ENCODE measurements at regions not wholly inside any gene's neighbourhood (a gene's known extent, or its start where the extent isn't known, plus 50 kb on each side); places are given as distances from the start of the nearest gene placed in this dataset.

DNA sequence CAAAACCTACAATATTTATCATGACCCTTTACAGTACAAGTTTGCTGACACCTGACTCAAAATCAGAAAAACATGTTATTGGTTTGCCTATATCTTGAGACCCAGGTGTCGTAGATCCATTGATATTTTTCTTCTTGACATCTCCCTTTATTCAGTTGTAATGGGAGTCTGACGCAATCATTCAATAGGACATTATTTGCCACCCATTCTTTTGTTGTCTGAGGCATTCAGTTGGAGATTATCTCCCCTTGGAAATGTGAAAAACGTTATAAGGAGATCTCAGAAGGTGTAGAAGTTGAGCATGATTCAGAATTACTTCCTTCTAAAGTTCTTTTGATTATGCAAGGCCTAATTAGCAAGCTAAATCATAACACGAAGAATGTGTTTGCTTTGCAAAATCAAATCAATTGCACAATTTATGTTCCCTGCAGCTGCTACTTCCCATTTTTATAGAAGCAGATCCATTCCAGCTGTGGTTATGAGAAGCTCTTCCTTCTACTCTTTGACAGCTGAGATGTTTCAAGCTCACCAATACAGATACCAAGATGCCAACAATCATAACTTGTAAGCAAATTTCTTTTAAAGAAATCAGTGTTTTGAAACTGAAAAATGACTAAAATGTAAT lies 228.2 kb upstream of the SYT1 start:
- no peak overlapping the region for H4K8ac ChIP-seq (ENCODE audit: low read length)

DNA sequence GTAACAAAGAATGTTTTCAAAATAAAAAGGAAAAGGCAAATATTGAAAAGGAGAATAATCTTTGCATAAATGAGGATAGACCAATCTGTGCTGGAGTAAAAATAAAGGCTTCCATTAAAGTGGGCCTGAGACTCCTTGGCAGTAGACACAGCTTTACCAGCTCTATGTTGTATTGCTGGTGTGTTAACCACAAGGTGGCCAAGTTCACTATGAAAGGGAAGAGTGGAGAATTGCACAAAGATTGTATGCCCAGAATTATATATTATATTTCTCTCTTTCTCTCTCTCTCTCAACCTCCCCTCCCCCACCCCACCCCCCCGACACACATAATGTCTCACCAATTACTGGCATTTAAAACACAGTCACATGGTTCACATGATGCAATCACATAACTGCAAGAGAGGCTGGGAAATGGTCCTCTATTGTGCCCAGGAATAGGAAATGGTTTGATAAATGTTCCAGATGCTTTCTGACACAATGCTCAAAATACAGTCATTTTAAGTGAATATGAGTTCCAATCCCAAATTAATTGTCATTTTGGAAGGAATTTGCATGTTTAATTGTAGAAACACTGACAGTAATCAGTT lies 222.6 kb upstream of the SYT1 start:
- H2BK5ac ChIP-seq (ENCODE audit: low read depth, low read length, poor library complexity, severe bottlenecking), result no peak overlapping the region
- no peak overlapping the region for H3K23ac ChIP-seq (ENCODE audit: low read length in 2 of 2)
- no peak overlapping the region for H4K91ac ChIP-seq (ENCODE audit: low read length)
- no peak overlapping the region for H3K9ac ChIP-seq (ENCODE audit: low read length)
- H3K9me3 ChIP-seq (ENCODE audit: control insufficient read depth, low read length), result no peaks in the 10 kb centered on the region
- H2BK15ac ChIP-seq (ENCODE audit: low read depth, poor library complexity, severe bottlenecking), result no peak overlapping the region
- H3K4me2 ChIP-seq (ENCODE audit: low read length, poor library complexity, severe bottlenecking), result no peak overlapping the region
- no peak overlapping the region for H3K14ac ChIP-seq (ENCODE audit: low read length in 2 of 2)
- H3K4me3 ChIP-seq (ENCODE audit: insufficient read depth in 1 of 2, low read depth in 1 of 2, low read length in 2 of 2), result no peak overlapping the region
- H3K4me1 ChIP-seq (ENCODE audit: control insufficient read depth, insufficient read depth, low read depth, low read length), result no peaks in the 10 kb centered on the region
- H2AK5ac ChIP-seq (ENCODE audit: low read length, severe bottlenecking), result no peak overlapping the region
- no peaks in the 10 kb centered on the region for H3K36me3 ChIP-seq (ENCODE audit: control insufficient read depth in 1 of 2, insufficient read depth in 2 of 2, low read depth in 1 of 2, low read length in 2 of 2)
- 100% methylated on average over 1 of the region's 1 CpG for WGBS
- no peak overlapping the region for H4K8ac ChIP-seq (ENCODE audit: low read length)
- no peak overlapping the region for H2BK12ac ChIP-seq (ENCODE audit: low read length in 2 of 2)
- H3K79me1 ChIP-seq (replicated peaks; ENCODE audit: low read length, poor library complexity, severe bottlenecking), result no peaks in the 10 kb centered on the region
- no peak overlapping the region for H2AFZ ChIP-seq (ENCODE audit: low read depth, low read length)
- H3K18ac ChIP-seq (ENCODE audit: low read depth in 1 of 2, low read length in 2 of 2), result no peak overlapping the region
- no peak for DNase-seq
- no peaks in the 10 kb centered on the region for H3K27me3 ChIP-seq (ENCODE audit: control insufficient read depth in 1 of 2, insufficient read depth in 1 of 2, low read length in 2 of 2)
- H2BK120ac ChIP-seq (ENCODE audit: low read depth, low read length), result no peak overlapping the region
- H3K4ac ChIP-seq (ENCODE audit: low read depth in 1 of 2, low read length in 2 of 2), result no peak overlapping the region
- H3K27ac ChIP-seq (ENCODE audit: low read length, poor library complexity, severe bottlenecking), result no peak overlapping the region

More for the DNA sequence above, 228.2 kb upstream of the SYT1 start:
- Histone ChIP-seq H3K79me1 (replicated peaks; ENCODE audit: low read length, poor library complexity, severe bottlenecking) (no peaks in the 10 kb centered on the region), H2BK120ac (ENCODE audit: low read depth, low read length) (no peak overlapping the region), H2AFZ (ENCODE audit: low read depth, low read length) (no peak overlapping the region), H3K27me3 (ENCODE audit: control insufficient read depth in 1 of 2, insufficient read depth in 1 of 2, low read length in 2 of 2) (no peaks in the 10 kb centered on the region), H2BK5ac (ENCODE audit: low read depth, low read length, poor library complexity, severe bottlenecking) (no peak overlapping the region), H3K23ac (ENCODE audit: low read length in 2 of 2) (no peak overlapping the region), H3K27ac (ENCODE audit: low read length, poor library complexity, severe bottlenecking) (no peak overlapping the region), H4K91ac (ENCODE audit: low read length) (no peak overlapping the region), H2AK5ac (ENCODE audit: low read length, severe bottlenecking) (no peak overlapping the region), H3K4me1 (ENCODE audit: control insufficient read depth, insufficient read depth, low read depth, low read length) (no peaks in the 10 kb centered on the region), H2BK15ac (ENCODE audit: low read depth, poor library complexity, severe bottlenecking) (no peak overlapping the region), H3K4me3 (ENCODE audit: insufficient read depth in 1 of 2, low read depth in 1 of 2, low read length in 2 of 2) (no peak overlapping the region), H3K4ac (ENCODE audit: low read depth in 1 of 2, low read length in 2 of 2) (no peak overlapping the region), H3K9ac (ENCODE audit: low read length) (no peak overlapping the region), H3K18ac (ENCODE audit: low read depth in 1 of 2, low read length in 2 of 2) (no peak overlapping the region), H3K9me3 (ENCODE audit: control insufficient read depth, low read length) (peaks cover 4% of the 10 kb centered on the region), H2BK12ac (ENCODE audit: low read length in 2 of 2) (no peak overlapping the region), H3K14ac (ENCODE audit: low read length in 2 of 2) (no peak overlapping the region), H3K36me3 (ENCODE audit: control insufficient read depth in 1 of 2, insufficient read depth in 2 of 2, low read depth in 1 of 2, low read length in 2 of 2) (no peaks in the 10 kb centered on the region), H3K4me2 (ENCODE audit: low read length, poor library complexity, severe bottlenecking) (no peak overlapping the region)
- no peak for DNase-seq
- WGBS, result 55% methylated on average over 2 of the region's 4 CpGs

DNA sequence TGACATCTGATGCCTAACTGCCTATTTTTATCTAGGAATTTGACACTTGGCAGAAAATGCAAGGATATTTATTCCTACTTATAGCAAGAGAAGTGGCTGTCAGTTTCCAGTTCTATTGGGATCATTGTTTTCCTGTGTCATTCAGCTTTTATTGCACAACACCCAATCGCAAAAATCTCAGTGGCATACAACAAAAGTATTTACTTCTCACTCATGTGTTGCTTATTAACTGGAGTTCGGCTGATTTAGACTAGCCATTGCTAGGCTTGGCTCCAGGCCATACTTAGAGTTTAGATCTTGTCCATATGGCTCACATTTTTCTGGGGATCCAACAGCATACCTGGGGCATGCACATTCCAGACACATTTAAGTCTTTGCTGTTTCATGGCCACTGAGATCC lies 218.6 kb upstream of the SYT1 start:
- Histone ChIP-seq H3K4me3 (ENCODE audit: insufficient read depth in 1 of 2, low read depth in 1 of 2, low read length in 2 of 2) (no peak overlapping the region), H3K27ac (ENCODE audit: low read length, poor library complexity, severe bottlenecking) (no peak overlapping the region), H3K79me1 (replicated peaks; ENCODE audit: low read length, poor library complexity, severe bottlenecking) (no peaks in the 10 kb centered on the region), H3K23ac (ENCODE audit: low read length in 2 of 2) (no peak overlapping the region), H3K27me3 (ENCODE audit: control insufficient read depth in 1 of 2, insufficient read depth in 1 of 2, low read length in 2 of 2) (no peaks in the 10 kb centered on the region), H2BK15ac (ENCODE audit: low read depth, poor library complexity, severe bottlenecking) (no peak overlapping the region), H4K91ac (ENCODE audit: low read length) (no peak overlapping the region), H2AFZ (ENCODE audit: low read depth, low read length) (no peak overlapping the region), H3K18ac (ENCODE audit: low read depth in 1 of 2, low read length in 2 of 2) (no peak overlapping the region), H2BK12ac (ENCODE audit: low read length in 2 of 2) (no peak overlapping the region), H3K4me2 (ENCODE audit: low read length, poor library complexity, severe bottlenecking) (no peak overlapping the region), H2AK5ac (ENCODE audit: low read length, severe bottlenecking) (no peak overlapping the region), H4K8ac (ENCODE audit: low read length) (no peak overlapping the region), H3K4me1 (ENCODE audit: control insufficient read depth, insufficient read depth, low read depth, low read length) (no peaks in the 10 kb centered on the region), H3K14ac (ENCODE audit: low read length in 2 of 2) (no peak overlapping the region), H3K9me3 (ENCODE audit: control insufficient read depth, low read length) (no peaks in the 10 kb centered on the region), H3K36me3 (ENCODE audit: control insufficient read depth in 1 of 2, insufficient read depth in 2 of 2, low read depth in 1 of 2, low read length in 2 of 2) (no peaks in the 10 kb centered on the region), H2BK120ac (ENCODE audit: low read depth, low read length) (no peak overlapping the region), H2BK5ac (ENCODE audit: low read depth, low read length, poor library complexity, severe bottlenecking) (no peak overlapping the region), H3K4ac (ENCODE audit: low read depth in 1 of 2, low read length in 2 of 2) (no peak overlapping the region), H3K9ac (ENCODE audit: low read length) (no peak overlapping the region)
- 92% methylated on average over 2 of the region's 2 CpGs for WGBS
- DNase-seq, result no peak

DNA sequence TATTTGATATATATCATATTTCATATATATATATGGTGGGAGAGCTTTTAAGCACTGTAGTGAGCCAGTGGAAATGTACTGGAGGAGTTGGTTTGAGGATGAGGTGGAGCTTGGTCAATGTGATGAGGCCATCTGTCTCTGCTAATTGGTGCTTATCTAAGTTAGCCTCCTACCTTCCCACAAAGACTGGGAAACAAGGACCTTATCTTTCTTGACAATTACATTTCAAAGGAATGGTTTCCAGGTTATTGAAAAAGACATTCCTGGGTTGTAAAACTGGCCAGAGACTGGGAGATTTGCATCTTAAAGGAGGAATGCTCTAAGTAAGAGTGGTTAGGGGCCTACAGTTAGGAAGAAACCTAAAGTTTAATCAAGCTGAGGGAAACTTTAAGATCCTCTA lies 212.8 kb upstream of the SYT1 start:
- H3K36me3 ChIP-seq (ENCODE audit: control insufficient read depth in 1 of 2, insufficient read depth in 2 of 2, low read depth in 1 of 2, low read length in 2 of 2), result no peaks in the 10 kb centered on the region
- no peak overlapping the region for H3K27ac ChIP-seq (ENCODE audit: low read length, poor library complexity, severe bottlenecking)
- no peak overlapping the region for H2AFZ ChIP-seq (ENCODE audit: low read depth, low read length)
- no peak overlapping the region for H3K4me3 ChIP-seq (ENCODE audit: insufficient read depth in 1 of 2, low read depth in 1 of 2, low read length in 2 of 2)
- H2BK120ac ChIP-seq (ENCODE audit: low read depth, low read length), result no peak overlapping the region
- DNase-seq, result no peak
- H4K8ac ChIP-seq (ENCODE audit: low read length), result no peak overlapping the region
- H3K4ac ChIP-seq (ENCODE audit: low read depth in 1 of 2, low read length in 2 of 2), result no peak overlapping the region
- no peak overlapping the region for H2BK12ac ChIP-seq (ENCODE audit: low read length in 2 of 2)
- H3K4me2 ChIP-seq (ENCODE audit: low read length, poor library complexity, severe bottlenecking), result no peak overlapping the region
- H3K4me1 ChIP-seq (ENCODE audit: control insufficient read depth, insufficient read depth, low read depth, low read length), result no peaks in the 10 kb centered on the region
- no peak overlapping the region for H2BK5ac ChIP-seq (ENCODE audit: low read depth, low read length, poor library complexity, severe bottlenecking)
- H3K23ac ChIP-seq (ENCODE audit: low read length in 2 of 2), result no peak overlapping the region
- no peak overlapping the region for H3K14ac ChIP-seq (ENCODE audit: low read length in 2 of 2)
- no peak overlapping the region for H4K91ac ChIP-seq (ENCODE audit: low read length)
- no peak overlapping the region for H2BK15ac ChIP-seq (ENCODE audit: low read depth, poor library complexity, severe bottlenecking)
- no peak overlapping the region for H3K9ac ChIP-seq (ENCODE audit: low read length)
- no peak overlapping the region for H3K18ac ChIP-seq (ENCODE audit: low read depth in 1 of 2, low read length in 2 of 2)
- no peak overlapping the region for H2AK5ac ChIP-seq (ENCODE audit: low read length, severe bottlenecking)
- H3K79me1 ChIP-seq (replicated peaks; ENCODE audit: low read length, poor library complexity, severe bottlenecking), result no peaks in the 10 kb centered on the region
- H3K27me3 ChIP-seq (ENCODE audit: control insufficient read depth in 1 of 2, insufficient read depth in 1 of 2, low read length in 2 of 2), result no peaks in the 10 kb centered on the region
- H3K9me3 ChIP-seq (ENCODE audit: control insufficient read depth, low read length), result peaks cover 4% of the 10 kb centered on the region

Data from mesenchymal stem cell (in vitro differentiated cells and primary cell).